RWPE1 (cell line): ENCODE measurements at regions not wholly inside any gene's neighbourhood (a gene's known extent, or its start where the extent isn't known, plus 50 kb on each side); places are given as distances from the start of the nearest gene placed in this dataset.

Experiments used
- CTCF ChIA-PET: fragments of 350-600 bp; sonication (Branson Sonifier 250); formaldehyde crosslinking; extraction: SDS; loops from one replicate; lab custom pipeline; 2021; lab: Yijun Ruan, JAX
- POLR2A ChIA-PET: fragments of 400-600 bp; formaldehyde crosslinking; extraction: SDS; loops from one replicate; lab custom pipeline; 2020; ENCODE audit warnings: antibody characterized with exemption; ENCODE audit not compliant: low non-redundant PET; lab: Yijun Ruan, JAX
- DNase-seq: peaks from one replicate; pipeline ENCODE4 v3.0.0; 2012; ENCODE audit warnings: low spot score
- H3K27ac ChIP-seq: fragments of 450-650 bp; 2 replicates; pipeline ENCODE4 v1.5.1; 2017
- CTCF ChIP-seq: fragments of 450-650 bp; conservative IDR thresholded peaks from 2 replicates; pipeline ENCODE4 v1.5.1; 2017; ENCODE audit warnings: low read depth, mild to moderate bottlenecking

GRCh38 chr11:31869986-31870385, 58.9 kb upstream of the PAX6 start:
- CTCF ChIA-PET, result no interaction called here
- H3K27ac ChIP-seq, result no peak overlapping the region
- DNase-seq, result no peak
- POLR2A ChIA-PET, result no interaction called here
- TF ChIP-seq CTCF, result no peak

GRCh38 chr11:31865606-31866300, 54.6 kb upstream of the PAX6 start:
- H3K27ac ChIP-seq, result no peak overlapping the region
- ChIA-PET POLR2A (no interaction called here), CTCF (no interaction called here)
- no peak for TF ChIP-seq CTCF
- no peak for DNase-seq

GRCh38 chr11:31863170-31863832, 52.2 kb upstream of the PAX6 start:
- ChIA-PET CTCF (no interaction called here), POLR2A (no interaction called here)
- no peak for TF ChIP-seq CTCF
- no peak for DNase-seq
- H3K27ac ChIP-seq, result no peak overlapping the region

- no peak overlapping the region for H3K27ac ChIP-seq
- CTCF ChIA-PET, result no interaction called here
- no peak for DNase-seq
- POLR2A ChIA-PET, result no interaction called here
- TF ChIP-seq CTCF, result no peak
These were observed 49.9 kb upstream of the PAX6 start for GRCh38 chr11:31861011-31861410.
